Mucosa of rectum (tissue), 2 donors: ENCODE measurements at regions not wholly inside any gene's neighbourhood (a gene's known extent, or its start where the extent isn't known, plus 50 kb on each side); places are given as distances from the start of the nearest gene placed in this dataset.

Source experiments
- H3K27ac ChIP-seq, 2 donors: one replicate each; pipeline ENCODE4 v1.7.0; 2013; ENCODE audit warnings: inconsistent platforms in 2 of 2, low read depth in 2 of 2, low read length in 2 of 2
- H3K27me3 ChIP-seq, 2 donors: one replicate each; pipeline ENCODE4 v1.7.0; 2013; ENCODE audit warnings: low read length in 2 of 2; ENCODE audit not compliant: control insufficient read depth in 2 of 2, insufficient read depth in 2 of 2
- H3K36me3 ChIP-seq, 2 donors: one replicate each; pipeline ENCODE4 v1.7.0; 2013; ENCODE audit warnings: low read length in 2 of 2; ENCODE audit not compliant: control insufficient read depth in 2 of 2, insufficient read depth in 2 of 2
- H3K4me1 ChIP-seq, 2 donors: one replicate each; pipeline ENCODE4 v1.7.0; 2013; ENCODE audit warnings: low read length in 2 of 2, mild to moderate bottlenecking in 1 of 2; ENCODE audit not compliant: control insufficient read depth in 2 of 2, insufficient read depth in 2 of 2
- H3K4me3 ChIP-seq, 2 donors: one replicate each; pipeline ENCODE4 v1.7.0; 2013; ENCODE audit warnings: low read length in 2 of 2
- H3K9ac ChIP-seq, 2 donors: one replicate each; pipeline ENCODE4 v1.7.0; 2013; ENCODE audit warnings: low read length in 2 of 2, low read depth in 1 of 2, mild to moderate bottlenecking in 1 of 2
- H3K9me3 ChIP-seq, 2 donors: one replicate each; pipeline ENCODE4 v1.7.0; 2013; ENCODE audit warnings: low read length in 2 of 2; ENCODE audit not compliant: control insufficient read depth in 2 of 2
- donor health status: healthy.
- donor health status: Normal muscosa, but diverticular disease.

GRCh38 chr22:44577391-44578109 is 79.5 kb upstream of the RTL6 start:
- no peaks in the 10 kb centered on the region for H3K36me3 ChIP-seq
- no peak overlapping the region for H3K27ac ChIP-seq
- H3K9ac ChIP-seq: no peak overlapping the region
- no peak overlapping the region for H3K4me3 ChIP-seq
- no peaks in the 10 kb centered on the region for H3K9me3 ChIP-seq
- H3K27me3 ChIP-seq: peaks cover 3 to 4% of the 10 kb centered on the region in 2 donors
- no peaks in the 10 kb centered on the region for H3K4me1 ChIP-seq

DNA sequence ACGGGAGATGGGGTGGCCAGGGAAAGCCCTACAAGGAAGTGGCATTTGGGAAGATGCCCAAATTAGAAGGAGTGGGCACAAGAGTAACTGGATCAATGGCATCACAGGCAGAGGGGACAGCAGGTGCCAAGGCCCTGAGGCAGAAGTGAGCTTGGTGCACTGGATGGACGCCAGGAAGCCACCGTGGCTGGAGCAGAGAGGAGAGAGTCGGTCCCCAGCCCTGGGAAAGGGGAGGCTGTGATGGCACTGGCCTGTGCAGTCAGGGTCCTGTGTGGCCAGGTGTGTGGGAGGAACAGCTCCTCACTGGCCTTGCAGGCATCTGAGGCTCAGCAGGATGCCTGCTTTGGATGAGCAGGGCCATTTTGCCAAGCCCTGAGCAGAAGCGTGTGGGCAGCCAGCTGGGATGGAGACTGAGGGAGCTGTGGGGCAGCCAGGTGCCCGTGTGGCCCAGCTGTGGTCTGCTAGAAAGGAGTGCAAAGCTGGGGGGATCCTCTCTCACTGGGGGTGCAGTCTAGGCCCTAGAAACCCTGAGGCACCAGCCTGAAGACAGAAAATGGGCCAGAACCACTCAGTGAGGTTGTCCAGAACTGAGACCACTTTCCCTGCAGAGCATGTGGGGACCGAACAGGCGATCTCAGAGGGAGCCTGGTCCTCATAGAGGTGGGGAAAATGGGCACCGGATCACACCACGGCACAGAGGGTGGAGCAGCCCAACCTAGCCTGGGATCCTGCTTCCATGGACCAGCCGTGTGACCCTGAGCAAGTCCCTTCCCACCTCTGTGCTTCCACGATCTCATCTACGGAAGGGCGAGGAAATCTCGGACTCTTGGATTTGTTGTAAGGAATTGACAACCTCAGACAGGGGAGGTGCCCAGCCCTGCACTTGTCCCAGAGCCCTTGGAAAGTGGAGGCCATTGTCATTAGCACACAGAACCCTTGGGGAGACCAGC is 78.6 kb upstream of the RTL6 start:
- H3K36me3 ChIP-seq: no peaks in the 10 kb centered on the region
- peaks cover 3 to 4% of the 10 kb centered on the region in 2 donors for H3K27me3 ChIP-seq
- no peak overlapping the region for H3K27ac ChIP-seq
- no peaks in the 10 kb centered on the region for H3K4me1 ChIP-seq
- no peak overlapping the region for H3K9ac ChIP-seq
- no peaks in the 10 kb centered on the region for H3K9me3 ChIP-seq
- H3K4me3 ChIP-seq: no peak overlapping the region

- Histone ChIP-seq H3K36me3 (no peaks in the 10 kb centered on the region), H3K4me1 (no peaks in the 10 kb centered on the region), H3K9ac (no peak overlapping the region), H3K27ac (no peak overlapping the region), H3K27me3 (peaks cover 3 to 4% of the 10 kb centered on the region in 2 donors), H3K9me3 (no peaks in the 10 kb centered on the region), H3K4me3 (no peak overlapping the region)
These were observed 77.6 kb upstream of the RTL6 start for GRCh38 chr22:44575381-44576268.

DNA sequence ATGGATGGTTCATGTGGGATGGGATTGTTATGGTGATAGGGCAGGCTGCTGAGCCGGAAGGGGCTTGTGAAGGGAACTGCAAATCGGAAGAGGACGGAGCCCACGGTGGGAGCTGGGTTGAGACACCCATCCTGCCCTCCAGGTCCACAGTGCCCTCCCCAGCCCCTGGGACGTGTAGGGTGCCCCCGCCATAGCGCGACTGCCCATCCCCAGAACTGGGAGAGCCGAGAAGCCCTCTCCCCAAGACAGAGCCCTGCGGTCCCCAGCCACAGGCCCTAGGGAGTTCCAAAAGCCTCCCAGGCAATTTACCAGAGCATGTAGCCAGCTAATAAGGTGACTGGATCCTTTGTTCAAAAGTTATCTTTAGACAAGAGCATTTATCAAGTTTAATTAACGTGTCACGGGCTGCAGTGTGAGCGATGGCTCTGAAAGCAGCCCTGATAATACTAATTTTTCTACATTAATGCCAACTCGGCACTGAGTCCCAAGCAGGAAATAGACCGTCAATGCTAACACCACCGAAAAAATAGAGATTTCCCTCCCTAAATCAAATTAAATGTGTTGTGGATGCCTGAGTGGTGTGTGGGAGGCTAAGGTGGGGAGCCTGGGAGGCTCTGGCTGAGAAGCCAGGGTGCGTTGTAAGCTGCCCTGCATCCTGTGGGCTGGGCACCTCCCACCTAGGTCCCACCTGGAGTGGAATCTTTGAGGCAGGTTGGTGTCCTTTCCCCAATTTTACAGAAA is 76.8 kb upstream of the RTL6 start:
- Histone ChIP-seq H3K27ac (no peak overlapping the region), H3K9me3 (no peaks in the 10 kb centered on the region), H3K4me3 (no peak overlapping the region), H3K36me3 (no peaks in the 10 kb centered on the region), H3K27me3 (peaks cover 3 to 4% of the 10 kb centered on the region in 2 donors), H3K4me1 (no peaks in the 10 kb centered on the region), H3K9ac (no peak overlapping the region)

GRCh38 chr22:44574057-44574639 is 76.1 kb upstream of the RTL6 start:
- Histone ChIP-seq H3K27ac (no peak overlapping the region), H3K4me3 (no peak overlapping the region), H3K36me3 (no peaks in the 10 kb centered on the region), H3K4me1 (no peaks in the 10 kb centered on the region), H3K9ac (no peak overlapping the region), H3K9me3 (no peaks in the 10 kb centered on the region), H3K27me3 (peaks cover 3 to 4% of the 10 kb centered on the region in 2 donors)

DNA sequence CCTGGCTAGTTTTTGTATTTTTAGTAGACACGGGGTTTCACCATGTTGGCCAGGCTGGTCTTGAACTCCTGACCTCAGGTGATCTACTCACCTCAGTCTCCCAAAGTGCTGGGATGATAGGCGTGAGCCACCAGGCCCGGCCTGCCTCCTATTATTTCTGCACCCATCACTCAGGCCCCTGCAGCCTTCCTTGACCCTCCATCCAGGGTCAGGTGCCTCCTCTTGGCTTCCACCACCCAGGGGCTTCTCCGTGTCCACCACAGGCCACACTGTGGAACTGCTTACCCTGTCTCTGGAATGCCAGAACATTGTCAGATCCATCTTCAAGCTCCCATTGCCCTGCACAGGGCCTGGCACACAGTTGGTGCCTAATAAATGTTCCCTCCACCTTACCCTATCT is 75.4 kb upstream of the RTL6 start:
- Histone ChIP-seq H3K9me3 (no peaks in the 10 kb centered on the region), H3K27me3 (peaks cover 0 to 4% of the 10 kb centered on the region in 2 donors)

GRCh38 chr22:44572414-44573207 is 74.6 kb upstream of the RTL6 start:
- peaks cover 0 to 4% of the 10 kb centered on the region in 2 donors for H3K27me3 ChIP-seq
- H3K4me3 ChIP-seq: no peak overlapping the region
- no peak overlapping the region for H3K27ac ChIP-seq
- no peaks in the 10 kb centered on the region for H3K9me3 ChIP-seq
- no peaks in the 10 kb centered on the region for H3K4me1 ChIP-seq
- no peaks in the 10 kb centered on the region for H3K36me3 ChIP-seq
- no peak overlapping the region for H3K9ac ChIP-seq

More for the DNA sequence above, 75.4 kb upstream of the RTL6 start:
- no peaks in the 10 kb centered on the region for H3K4me1 ChIP-seq
- no peaks in the 10 kb centered on the region for H3K36me3 ChIP-seq
- no peak overlapping the region for H3K9ac ChIP-seq
- H3K4me3 ChIP-seq: no peak overlapping the region
- H3K27ac ChIP-seq: no peak overlapping the region

GRCh38 chr22:44571566-44572413 is 73.8 kb upstream of the RTL6 start:
- H3K27me3 ChIP-seq: peaks cover 0 to 4% of the 10 kb centered on the region in 2 donors
- no peaks in the 10 kb centered on the region for H3K9me3 ChIP-seq
- H3K4me1 ChIP-seq: no peaks in the 10 kb centered on the region
- H3K9ac ChIP-seq: no peak overlapping the region
- H3K27ac ChIP-seq: no peak overlapping the region
- no peaks in the 10 kb centered on the region for H3K36me3 ChIP-seq
- no peak overlapping the region for H3K4me3 ChIP-seq
